ENCODE measurements at regions not wholly inside any gene's neighbourhood (a gene's known extent, or its start where the extent isn't known, plus 50 kb on each side); places are given as distances from the start of the nearest gene placed in this dataset.

DNA sequence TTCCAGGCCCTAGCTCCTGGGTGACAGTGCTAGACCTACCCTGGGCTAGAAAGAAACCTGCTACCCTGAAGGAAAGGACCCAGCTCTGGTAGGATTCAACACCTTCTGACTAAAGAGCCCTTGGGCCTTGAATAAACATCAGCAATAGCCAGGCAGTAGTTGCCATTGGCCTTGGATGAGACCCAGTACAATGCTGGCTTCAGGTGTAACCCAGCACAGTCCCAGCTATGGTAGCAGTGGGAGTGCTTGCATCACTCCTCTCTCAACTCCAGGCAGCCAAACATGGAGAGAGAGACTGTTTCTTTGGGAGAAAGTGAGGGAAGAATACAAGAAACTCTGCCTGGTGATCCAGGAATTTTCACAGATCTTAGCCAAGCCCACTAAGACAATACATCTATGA lies 73.5 kb upstream of the CXorf66 start:
- TF ChIP-seq, protein P1, sequence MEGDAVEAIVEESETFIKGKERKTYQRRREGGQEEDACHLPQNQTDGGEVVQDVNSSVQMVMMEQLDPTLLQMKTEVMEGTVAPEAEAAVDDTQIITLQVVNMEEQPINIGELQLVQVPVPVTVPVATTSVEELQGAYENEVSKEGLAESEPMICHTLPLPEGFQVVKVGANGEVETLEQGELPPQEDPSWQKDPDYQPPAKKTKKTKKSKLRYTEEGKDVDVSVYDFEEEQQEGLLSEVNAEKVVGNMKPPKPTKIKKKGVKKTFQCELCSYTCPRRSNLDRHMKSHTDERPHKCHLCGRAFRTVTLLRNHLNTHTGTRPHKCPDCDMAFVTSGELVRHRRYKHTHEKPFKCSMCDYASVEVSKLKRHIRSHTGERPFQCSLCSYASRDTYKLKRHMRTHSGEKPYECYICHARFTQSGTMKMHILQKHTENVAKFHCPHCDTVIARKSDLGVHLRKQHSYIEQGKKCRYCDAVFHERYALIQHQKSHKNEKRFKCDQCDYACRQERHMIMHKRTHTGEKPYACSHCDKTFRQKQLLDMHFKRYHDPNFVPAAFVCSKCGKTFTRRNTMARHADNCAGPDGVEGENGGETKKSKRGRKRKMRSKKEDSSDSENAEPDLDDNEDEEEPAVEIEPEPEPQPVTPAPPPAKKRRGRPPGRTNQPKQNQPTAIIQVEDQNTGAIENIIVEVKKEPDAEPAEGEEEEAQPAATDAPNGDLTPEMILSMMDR (IDR thresholded peaks at IDR 0.05) = no peak
- TF ChIP-seq POLR2AphosphoS5 (IDR thresholded peaks at IDR 0.05) (no peak), POLR2A (IDR thresholded peaks at IDR 0.05) (no peak), EP300 (IDR thresholded peaks at IDR 0.05) (no peak)

Measured in suprapubic skin (tissue), 4 donors.